ENCODE measurements at regions not wholly inside any gene's neighbourhood (a gene's known extent, or its start where the extent isn't known, plus 50 kb on each side); places are given as distances from the start of the nearest gene placed in this dataset.

DNA sequence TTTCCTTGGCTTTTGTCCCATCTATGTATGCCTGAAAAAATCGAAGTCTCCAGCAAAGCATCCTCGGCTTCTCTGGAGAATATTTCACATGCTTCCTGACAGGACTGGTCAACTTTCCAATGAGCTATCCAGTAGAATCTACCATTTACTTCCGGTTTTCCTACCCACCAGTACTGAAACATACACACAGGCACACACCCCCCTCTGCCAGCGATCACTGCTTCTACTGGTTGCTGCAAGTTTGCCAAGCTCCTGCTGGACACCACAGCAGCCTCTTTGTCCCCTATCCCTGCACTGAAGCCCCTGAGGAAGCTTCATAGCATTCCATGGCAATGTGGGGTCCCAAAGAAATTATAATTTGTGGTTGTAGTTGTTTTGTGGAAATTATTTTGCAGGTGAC lies 536.8 kb downstream of the MATN1 start:
- in situ Hi-C loops (cut with HindIII; ENCODE audit: low sequenced_read_pairs): no loop called here
- DNase-seq (ENCODE audit: low read depth): no peak
- H3K4me3 ChIP-seq (ENCODE audit: low read depth, low read length): no peak overlapping the region
- no peak for TF ChIP-seq CTCF (IDR thresholded peaks at IDR 0.05; ENCODE audit: low read depth, low read length, missing control alignments)

DNA sequence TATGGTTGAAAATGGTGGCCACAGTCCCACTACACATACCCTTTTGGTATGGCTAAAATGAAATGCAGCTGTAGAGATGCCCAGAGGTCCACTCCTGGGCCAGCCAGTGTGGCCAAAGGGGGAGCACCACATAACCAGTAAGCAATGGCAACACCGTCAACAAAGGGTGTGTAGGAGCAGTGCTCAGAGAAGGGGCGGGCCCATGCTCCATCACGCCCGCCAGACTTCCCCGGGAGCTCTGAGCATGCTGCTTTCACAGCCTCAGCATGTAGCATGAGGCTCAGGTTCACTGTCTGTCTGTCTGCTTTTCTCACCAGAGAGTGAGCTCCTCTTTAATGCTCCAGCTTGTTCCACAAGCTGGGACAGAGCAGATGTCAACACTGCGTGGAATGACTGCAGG lies 537.6 kb downstream of the MATN1 start:
- in situ Hi-C loops (cut with HindIII; ENCODE audit: low sequenced_read_pairs): no loop called here
- DNase-seq (ENCODE audit: low read depth): no peak
- H3K4me3 ChIP-seq (ENCODE audit: low read depth, low read length): no peak overlapping the region
- TF ChIP-seq CTCF (IDR thresholded peaks at IDR 0.05; ENCODE audit: low read depth, low read length, missing control alignments): no peak

GRCh38 chr1:30185313-30185712 lies 538.1 kb downstream of the MATN1 start:
- DNase-seq (ENCODE audit: low read depth): no peak
- TF ChIP-seq CTCF (IDR thresholded peaks at IDR 0.05; ENCODE audit: low read depth, low read length, missing control alignments): no peak
- in situ Hi-C loops (cut with HindIII; ENCODE audit: low sequenced_read_pairs): no loop called here
- no peak overlapping the region for H3K4me3 ChIP-seq (ENCODE audit: low read depth, low read length)

GRCh38 chr1:30184393-30185141 lies 538.8 kb downstream of the MATN1 start:
- TF ChIP-seq CTCF (IDR thresholded peaks at IDR 0.05; ENCODE audit: low read depth, low read length, missing control alignments): no peak
- DNase-seq (ENCODE audit: low read depth): no peak
- no peak overlapping the region for H3K4me3 ChIP-seq (ENCODE audit: low read depth, low read length)
- in situ Hi-C loops (cut with HindIII; ENCODE audit: low sequenced_read_pairs): no loop called here

GRCh38 chr1:30183895-30184294 lies 539.5 kb downstream of the MATN1 start:
- no peak overlapping the region for H3K4me3 ChIP-seq (ENCODE audit: low read depth, low read length)
- DNase-seq (ENCODE audit: low read depth): no peak
- no peak for TF ChIP-seq CTCF (IDR thresholded peaks at IDR 0.05; ENCODE audit: low read depth, low read length, missing control alignments)
- in situ Hi-C loops (cut with HindIII; ENCODE audit: low sequenced_read_pairs): no loop called here

DNA sequence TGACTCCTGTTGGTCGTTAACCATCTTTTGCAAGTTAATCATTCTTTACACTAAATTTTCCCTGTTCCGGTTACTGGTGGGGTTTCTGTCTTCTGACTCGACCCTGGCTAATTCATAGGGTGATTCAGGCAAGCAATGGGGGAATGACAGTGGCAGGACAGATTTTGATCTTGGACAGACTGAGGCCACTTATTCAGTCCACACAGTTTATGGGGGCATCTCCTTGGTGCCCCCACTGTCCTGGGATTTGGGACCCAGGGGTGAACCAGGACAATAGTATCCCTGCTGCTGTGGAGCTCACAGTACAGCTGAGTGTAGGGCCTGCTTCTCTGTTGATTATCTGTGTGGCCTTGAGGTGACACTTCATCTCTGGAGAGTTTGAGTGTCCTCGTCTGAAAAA lies 540.4 kb downstream of the MATN1 start:
- in situ Hi-C loops (cut with HindIII; ENCODE audit: low sequenced_read_pairs): no loop called here
- TF ChIP-seq CTCF (IDR thresholded peaks at IDR 0.05; ENCODE audit: low read depth, low read length, missing control alignments): no peak
- no peak overlapping the region for H3K4me3 ChIP-seq (ENCODE audit: low read depth, low read length)
- no peak for DNase-seq (ENCODE audit: low read depth)
